ENCODE measurements at regions not wholly inside any gene's neighbourhood (a gene's known extent, or its start where the extent isn't known, plus 50 kb on each side); places are given as distances from the start of the nearest gene placed in this dataset.

DNA sequence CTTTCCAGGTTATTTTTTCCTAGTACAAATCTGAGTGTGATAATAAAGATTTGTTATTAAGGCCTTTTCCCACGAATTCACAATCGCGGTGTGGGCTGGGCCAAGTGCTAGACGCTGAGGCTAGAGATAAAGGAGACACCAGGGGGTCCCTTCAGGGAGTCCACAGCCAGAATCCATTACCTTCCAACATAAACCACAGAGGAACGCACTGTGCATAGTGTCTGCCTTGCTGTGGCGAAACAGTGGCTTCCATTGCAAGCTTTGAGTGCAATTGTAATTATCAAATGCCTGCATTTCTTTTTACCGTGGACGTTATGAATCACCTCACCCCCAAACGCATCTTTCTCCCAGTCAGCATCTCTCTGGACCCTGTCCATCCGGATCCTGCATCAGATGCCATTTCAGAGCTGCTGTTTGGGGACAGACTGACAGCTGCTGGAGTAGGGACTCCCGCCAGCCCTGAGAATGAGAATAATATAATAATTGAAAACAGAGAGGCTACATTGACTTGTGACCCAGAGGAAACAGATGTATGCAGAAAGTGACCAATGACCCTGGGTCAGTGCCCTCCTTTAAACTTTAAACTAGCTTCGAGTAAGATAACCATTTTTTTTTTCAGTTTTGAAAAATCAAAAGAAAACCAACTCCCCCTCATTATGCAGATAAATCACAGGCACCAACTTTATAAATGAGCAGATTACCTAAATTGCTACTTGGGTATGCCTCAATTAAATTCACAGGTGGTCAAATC is 456.2 kb upstream of the NRP1 start:
- Histone ChIP-seq H3K27me3 (no peaks in the 10 kb centered on the region), H3K4me1 (no peaks in the 10 kb centered on the region), H3K36me3 (no peaks in the 10 kb centered on the region), H4K20me1 (no peaks in the 10 kb centered on the region), H3K4me2 (no peak overlapping the region), H3K9me3 (no peaks in the 10 kb centered on the region), H3K9ac (no peak overlapping the region), H3K27ac (no peak overlapping the region), H3K4me3 (no peak overlapping the region)
- no peak for TF ChIP-seq Cebpa-rat (IDR thresholded peaks at IDR 0.05)

DNA sequence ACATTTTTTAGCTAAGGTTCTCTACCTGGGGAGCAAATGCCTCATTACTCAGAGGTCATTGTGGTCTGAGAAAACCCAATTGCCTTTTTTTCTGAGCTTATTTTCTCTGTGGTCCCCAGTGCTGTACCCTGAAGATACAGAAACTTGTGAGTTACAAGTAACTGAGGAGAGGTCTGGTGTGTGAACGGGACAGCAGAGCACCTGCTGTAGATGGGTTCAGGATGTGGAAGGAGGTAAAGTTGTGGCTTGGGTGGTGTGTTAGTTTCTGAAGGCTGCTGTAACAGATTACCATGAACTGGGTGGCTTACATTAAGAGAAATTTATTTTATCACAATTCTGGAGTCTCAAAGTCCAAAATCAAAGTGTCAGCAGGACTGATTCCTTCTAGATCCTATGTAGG is 449.1 kb upstream of the NRP1 start:
- Histone ChIP-seq H3K4me3 (no peak overlapping the region), H3K9me3 (no peaks in the 10 kb centered on the region), H3K27me3 (no peaks in the 10 kb centered on the region), H3K36me3 (no peaks in the 10 kb centered on the region), H3K4me2 (no peak overlapping the region), H3K4me1 (no peaks in the 10 kb centered on the region), H4K20me1 (no peaks in the 10 kb centered on the region), H3K9ac (no peak overlapping the region), H3K27ac (no peak overlapping the region)
- no peak for TF ChIP-seq Cebpa-rat (IDR thresholded peaks at IDR 0.05)

DNA sequence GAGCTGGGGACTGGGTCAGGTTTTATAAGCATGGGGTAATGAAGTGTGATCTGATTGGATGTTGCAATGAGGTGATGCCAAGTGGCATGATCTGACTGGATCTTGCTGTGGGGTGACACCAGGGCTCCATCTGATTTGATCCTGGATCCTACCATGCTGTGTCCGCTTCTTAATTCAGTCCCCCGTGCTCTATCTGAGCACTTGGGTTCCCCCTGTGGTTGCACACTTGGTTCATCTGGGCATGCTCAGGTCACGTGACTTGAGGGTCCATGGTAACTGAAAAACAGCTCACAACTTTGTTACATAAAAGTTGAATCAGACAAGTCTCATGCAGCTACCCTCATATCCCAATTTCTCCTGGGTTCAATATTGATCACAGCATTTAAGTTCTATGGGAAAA is 448.6 kb upstream of the NRP1 start:
- no peaks in the 10 kb centered on the region for H3K27me3 ChIP-seq
- no peak overlapping the region for H3K4me3 ChIP-seq
- H3K4me2 ChIP-seq: no peak overlapping the region
- no peaks in the 10 kb centered on the region for H3K36me3 ChIP-seq
- TF ChIP-seq Cebpa-rat (IDR thresholded peaks at IDR 0.05): no peak
- H4K20me1 ChIP-seq: no peaks in the 10 kb centered on the region
- no peak overlapping the region for H3K27ac ChIP-seq
- H3K9ac ChIP-seq: no peak overlapping the region
- no peaks in the 10 kb centered on the region for H3K9me3 ChIP-seq
- no peaks in the 10 kb centered on the region for H3K4me1 ChIP-seq

DNA sequence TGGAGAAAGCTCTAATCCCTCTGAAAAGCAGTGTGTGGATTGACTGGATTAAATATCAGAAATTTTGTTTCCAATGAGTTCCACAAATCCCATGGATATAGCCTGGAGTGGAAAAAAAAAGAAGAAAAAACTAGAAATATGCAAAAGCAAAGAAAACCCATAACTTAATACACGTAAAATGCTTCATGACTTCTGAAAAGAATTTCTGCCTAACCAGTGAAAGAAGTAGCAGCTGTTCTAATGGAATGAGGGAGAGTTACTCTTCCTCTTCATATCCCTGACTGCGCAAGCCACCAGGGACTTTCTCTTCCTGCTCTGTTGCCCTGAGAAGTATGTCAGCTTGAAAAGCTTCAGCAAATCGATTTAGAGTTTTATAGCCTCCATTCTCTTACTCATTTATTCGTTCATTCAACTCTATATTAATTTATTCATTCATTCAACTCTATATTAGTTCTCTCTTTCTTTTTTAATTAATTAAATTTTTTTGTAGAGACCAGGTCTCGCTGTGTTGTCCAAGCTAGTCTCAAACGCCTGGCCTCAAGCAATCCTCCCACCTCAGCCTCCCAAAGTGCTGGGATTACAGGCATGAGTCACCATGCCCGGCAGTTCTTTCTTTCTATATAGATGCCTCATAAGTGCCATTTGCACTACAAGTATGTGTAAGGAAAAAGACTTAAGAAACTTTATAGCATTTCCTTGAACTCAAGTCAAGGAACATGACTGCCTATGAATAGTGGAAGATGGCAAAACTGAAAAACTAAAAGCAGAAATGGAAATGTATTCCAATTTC is 447.3 kb upstream of the NRP1 start:
- Histone ChIP-seq H3K4me2 (no peak overlapping the region), H3K9me3 (no peaks in the 10 kb centered on the region), H3K4me1 (no peaks in the 10 kb centered on the region), H3K36me3 (no peaks in the 10 kb centered on the region), H3K27ac (no peak overlapping the region), H3K4me3 (no peak overlapping the region), H3K9ac (no peak overlapping the region), H4K20me1 (no peaks in the 10 kb centered on the region), H3K27me3 (no peaks in the 10 kb centered on the region)
- no peak for TF ChIP-seq Cebpa-rat (IDR thresholded peaks at IDR 0.05)

DNA sequence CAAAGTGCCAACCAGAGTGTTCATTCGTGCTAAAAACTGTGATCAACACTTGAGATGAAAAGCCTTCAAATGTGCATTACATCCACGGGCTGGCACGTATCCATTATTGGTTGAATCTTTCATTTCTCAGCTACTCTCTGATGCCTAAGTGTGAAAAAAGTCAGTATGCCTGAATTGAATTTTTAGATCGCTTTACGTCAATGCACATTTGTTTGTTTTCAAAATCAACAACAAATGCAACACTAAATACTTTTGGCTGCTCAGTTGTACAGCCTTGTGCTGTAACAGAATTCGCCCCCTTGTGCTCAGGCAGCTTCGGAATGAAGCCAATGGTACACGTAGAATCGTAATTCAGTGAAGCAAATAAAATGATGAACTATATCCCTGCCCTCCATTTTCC is 446.5 kb upstream of the NRP1 start:
- Histone ChIP-seq H3K36me3 (no peaks in the 10 kb centered on the region), H3K4me1 (no peaks in the 10 kb centered on the region), H3K4me2 (no peak overlapping the region), H3K27ac (no peak overlapping the region), H3K9me3 (no peaks in the 10 kb centered on the region), H3K27me3 (no peaks in the 10 kb centered on the region), H3K4me3 (no peak overlapping the region), H3K9ac (no peak overlapping the region), H4K20me1 (no peaks in the 10 kb centered on the region)
- TF ChIP-seq Cebpa-rat (IDR thresholded peaks at IDR 0.05): no peak

DNA sequence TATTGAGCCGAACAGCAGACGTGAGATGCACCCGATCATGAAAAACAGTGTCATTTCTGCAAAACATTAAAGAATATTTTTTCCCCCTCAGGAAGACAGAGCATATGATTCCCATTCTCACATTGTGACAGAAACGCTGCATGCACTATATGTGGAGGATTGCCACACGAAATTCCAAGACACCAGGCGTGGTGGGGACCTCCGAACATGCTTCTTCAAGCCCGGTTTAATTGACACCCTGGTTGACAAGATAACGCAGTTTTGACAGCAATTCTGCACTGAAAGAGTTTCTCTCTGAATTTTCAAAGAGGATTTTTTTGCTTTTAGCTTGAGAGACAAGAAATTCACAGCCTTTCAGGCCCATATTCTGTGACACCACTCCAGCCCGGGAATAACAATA is 442.8 kb upstream of the NRP1 start:
- Histone ChIP-seq H3K9me3 (no peaks in the 10 kb centered on the region), H3K27ac (no peak overlapping the region), H3K27me3 (no peaks in the 10 kb centered on the region), H4K20me1 (no peaks in the 10 kb centered on the region), H3K4me2 (no peak overlapping the region), H3K4me1 (no peaks in the 10 kb centered on the region), H3K4me3 (no peak overlapping the region), H3K36me3 (no peaks in the 10 kb centered on the region), H3K9ac (no peak overlapping the region)
- no peak for TF ChIP-seq Cebpa-rat (IDR thresholded peaks at IDR 0.05)

DNA sequence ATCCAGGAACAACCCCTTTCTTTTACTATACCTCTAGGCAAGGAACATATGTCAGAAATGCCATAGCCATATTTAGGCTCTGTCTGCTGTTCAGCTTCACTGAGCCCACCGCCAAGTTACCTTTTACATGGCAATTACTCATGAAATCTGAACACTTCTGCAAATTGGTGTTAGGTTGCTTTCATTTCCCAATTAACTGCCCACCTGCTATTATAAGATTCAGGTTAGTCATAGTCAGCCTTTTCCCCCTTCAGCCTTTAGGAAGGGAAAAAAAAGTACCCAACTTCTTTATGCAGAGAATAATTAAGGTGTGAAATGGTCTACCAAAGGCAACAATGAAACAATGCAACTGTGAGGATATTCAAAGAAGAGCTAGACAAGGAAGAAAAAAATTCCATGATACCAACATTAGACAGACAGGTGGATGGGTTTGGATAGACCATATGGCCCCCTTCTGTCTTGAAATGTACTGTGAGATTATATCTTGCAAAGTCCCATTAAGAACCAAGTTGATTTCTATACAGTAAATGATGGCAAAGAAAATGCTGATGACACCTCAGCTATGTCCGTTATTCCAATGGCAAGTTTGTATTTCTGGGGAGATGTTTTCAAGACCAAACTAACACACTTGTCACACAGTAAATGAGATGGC is 442.1 kb upstream of the NRP1 start:
- no peak for TF ChIP-seq Cebpa-rat (IDR thresholded peaks at IDR 0.05)
- Histone ChIP-seq H3K27me3 (no peaks in the 10 kb centered on the region), H3K4me2 (no peak overlapping the region), H3K27ac (no peak overlapping the region), H3K36me3 (no peaks in the 10 kb centered on the region), H3K4me1 (no peaks in the 10 kb centered on the region), H3K4me3 (no peak overlapping the region), H3K9ac (no peak overlapping the region), H3K9me3 (no peaks in the 10 kb centered on the region), H4K20me1 (no peaks in the 10 kb centered on the region)

DNA sequence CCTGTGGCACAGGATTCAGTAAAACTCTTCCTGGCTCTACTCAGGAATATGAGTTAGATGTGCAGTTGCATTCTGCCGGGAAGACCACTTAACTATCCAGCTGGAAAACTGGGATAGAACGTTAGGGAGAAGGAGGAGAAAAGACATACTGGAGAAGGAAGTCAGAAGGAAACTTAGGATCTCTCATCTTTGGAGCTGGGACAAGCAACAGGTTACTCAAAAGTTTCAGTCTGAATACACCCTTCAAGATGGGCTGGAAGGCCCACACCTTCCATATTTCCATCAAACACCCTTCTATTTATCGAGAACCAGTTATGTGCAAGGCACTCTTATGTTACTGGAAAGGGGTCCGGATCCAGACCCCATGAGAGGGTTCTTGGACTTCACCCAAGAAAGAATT is 440.4 kb upstream of the NRP1 start:
- Histone ChIP-seq H3K4me3 (no peak overlapping the region), H3K4me2 (no peak overlapping the region), H3K36me3 (no peaks in the 10 kb centered on the region), H3K27ac (no peak overlapping the region), H3K27me3 (no peaks in the 10 kb centered on the region), H3K4me1 (no peaks in the 10 kb centered on the region), H3K9me3 (no peaks in the 10 kb centered on the region), H3K9ac (no peak overlapping the region), H4K20me1 (no peaks in the 10 kb centered on the region)
- no peak for TF ChIP-seq Cebpa-rat (IDR thresholded peaks at IDR 0.05)

DNA sequence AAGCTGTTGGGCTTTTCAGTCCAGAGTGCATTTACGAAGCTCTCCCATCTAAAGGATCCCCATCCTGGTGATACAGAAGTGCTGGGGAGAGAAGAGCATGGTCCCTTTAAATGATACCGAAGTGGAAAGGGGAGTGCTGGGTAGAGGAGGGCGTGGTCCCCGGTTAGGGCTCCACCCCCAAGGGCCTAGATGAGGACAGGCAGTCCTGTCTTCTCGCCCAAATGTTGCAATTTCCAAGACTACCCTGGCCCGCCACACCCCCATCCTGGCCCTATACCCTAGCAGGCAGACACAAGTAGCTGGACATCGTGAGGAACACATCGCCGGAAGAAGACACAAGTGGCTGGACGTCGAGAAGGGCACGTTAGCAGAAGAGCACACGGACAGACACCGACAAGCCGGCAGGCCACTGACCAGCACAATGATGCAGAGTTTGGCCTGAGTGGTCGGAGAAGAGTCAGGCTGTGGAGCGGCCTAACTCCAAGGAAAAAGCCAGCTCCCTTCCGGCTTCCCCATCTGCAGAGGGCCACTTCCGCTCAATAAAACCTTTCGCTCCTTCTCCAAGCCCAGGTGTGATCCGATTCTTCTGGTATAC is 439.5 kb upstream of the NRP1 start:
- Histone ChIP-seq H3K9ac (no peak overlapping the region), H3K4me3 (no peak overlapping the region), H3K36me3 (no peaks in the 10 kb centered on the region), H4K20me1 (no peaks in the 10 kb centered on the region), H3K27ac (no peak overlapping the region), H3K4me2 (no peak overlapping the region), H3K4me1 (no peaks in the 10 kb centered on the region), H3K27me3 (no peaks in the 10 kb centered on the region), H3K9me3 (no peaks in the 10 kb centered on the region)
- no peak for TF ChIP-seq Cebpa-rat (IDR thresholded peaks at IDR 0.05)

DNA sequence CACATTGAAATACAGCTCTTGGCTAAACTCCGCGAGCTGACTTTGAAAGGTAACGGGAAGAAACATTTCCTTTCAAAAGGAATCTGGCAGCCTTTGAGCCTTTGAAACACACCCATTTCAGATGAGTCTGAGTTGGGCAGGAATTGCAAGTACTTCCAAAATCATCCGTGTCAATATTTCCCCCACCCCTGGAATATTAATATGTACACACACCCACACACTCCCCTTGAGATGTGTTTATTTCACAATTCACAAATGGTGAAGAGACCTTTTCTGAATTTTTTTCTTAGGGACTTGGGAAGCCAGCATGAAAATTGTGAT is 438.7 kb upstream of the NRP1 start:
- no peaks in the 10 kb centered on the region for H3K9me3 ChIP-seq
- no peak for TF ChIP-seq Cebpa-rat (IDR thresholded peaks at IDR 0.05)
- H3K9ac ChIP-seq: no peak overlapping the region
- H3K4me1 ChIP-seq: no peaks in the 10 kb centered on the region
- H4K20me1 ChIP-seq: no peaks in the 10 kb centered on the region
- H3K36me3 ChIP-seq: no peaks in the 10 kb centered on the region
- H3K27me3 ChIP-seq: no peaks in the 10 kb centered on the region
- no peak overlapping the region for H3K27ac ChIP-seq
- H3K4me2 ChIP-seq: no peak overlapping the region
- H3K4me3 ChIP-seq: no peak overlapping the region
